ENCODE measurements at regions not wholly inside any gene's neighbourhood (a gene's known extent, or its start where the extent isn't known, plus 50 kb on each side); places are given as distances from the start of the nearest gene placed in this dataset.

DNA sequence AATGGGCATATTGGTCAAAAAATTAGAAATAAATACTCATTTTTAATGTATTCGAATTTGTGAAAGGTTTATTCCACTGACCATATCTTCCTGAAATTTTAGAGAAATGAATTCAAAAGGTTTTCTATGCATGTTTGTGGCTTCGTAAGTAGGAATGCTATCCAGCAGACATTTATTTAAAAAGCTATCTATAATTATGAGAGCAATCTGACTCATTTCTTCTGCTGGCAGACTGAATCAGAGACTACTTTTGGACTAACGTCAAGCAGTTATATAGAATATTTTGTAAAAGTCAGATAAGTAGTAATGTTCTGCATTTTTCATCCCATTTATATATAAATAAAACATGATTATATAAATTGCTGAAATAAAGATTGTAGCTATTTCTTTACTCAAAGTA lies 125.0 kb downstream of the SPCS3 start:
- no peak overlapping the region for H4K91ac ChIP-seq (ENCODE audit: low read length)
- no peak overlapping the region for H3K23ac ChIP-seq (ENCODE audit: low read length in 2 of 2)
- no peak overlapping the region for H2BK15ac ChIP-seq (ENCODE audit: low read depth, poor library complexity, severe bottlenecking)
- no peak overlapping the region for H3K4me2 ChIP-seq (ENCODE audit: low read length, poor library complexity, severe bottlenecking)
- no peak overlapping the region for H3K18ac ChIP-seq (ENCODE audit: low read depth in 1 of 2, low read length in 2 of 2)
- no peak overlapping the region for H2BK120ac ChIP-seq (ENCODE audit: low read depth, low read length)
- H3K27ac ChIP-seq (ENCODE audit: low read length, poor library complexity, severe bottlenecking): no peak overlapping the region
- no peaks in the 10 kb centered on the region for H3K79me1 ChIP-seq (replicated peaks; ENCODE audit: low read length, poor library complexity, severe bottlenecking)
- no peak overlapping the region for H3K4ac ChIP-seq (ENCODE audit: low read depth in 1 of 2, low read length in 2 of 2)
- no peak overlapping the region for H4K8ac ChIP-seq (ENCODE audit: low read length)
- DNase-seq: peak; percentile 8
- peaks cover 2% of the 10 kb centered on the region for H3K4me1 ChIP-seq (ENCODE audit: control insufficient read depth, insufficient read depth, low read depth, low read length)
- H3K36me3 ChIP-seq (ENCODE audit: control insufficient read depth in 1 of 2, insufficient read depth in 2 of 2, low read depth in 1 of 2, low read length in 2 of 2): no peaks in the 10 kb centered on the region
- H2AFZ ChIP-seq (ENCODE audit: low read depth, low read length): no peak overlapping the region
- no peak overlapping the region for H3K9ac ChIP-seq (ENCODE audit: low read length)
- H2BK5ac ChIP-seq (ENCODE audit: low read depth, low read length, poor library complexity, severe bottlenecking): no peak overlapping the region
- WGBS: no CpG with 5 or more reads among the region's 3 CpGs
- H3K9me3 ChIP-seq (ENCODE audit: control insufficient read depth, low read length): peaks cover 12% of the 10 kb centered on the region
- H2AK5ac ChIP-seq (ENCODE audit: low read length, severe bottlenecking): no peak overlapping the region
- H2BK12ac ChIP-seq (ENCODE audit: low read length in 2 of 2): no peak overlapping the region
- H3K14ac ChIP-seq (ENCODE audit: low read length in 2 of 2): no peak overlapping the region
- no peaks in the 10 kb centered on the region for H3K27me3 ChIP-seq (ENCODE audit: control insufficient read depth in 1 of 2, insufficient read depth in 1 of 2, low read length in 2 of 2)
- H3K4me3 ChIP-seq (ENCODE audit: insufficient read depth in 1 of 2, low read depth in 1 of 2, low read length in 2 of 2): no peak overlapping the region

DNA sequence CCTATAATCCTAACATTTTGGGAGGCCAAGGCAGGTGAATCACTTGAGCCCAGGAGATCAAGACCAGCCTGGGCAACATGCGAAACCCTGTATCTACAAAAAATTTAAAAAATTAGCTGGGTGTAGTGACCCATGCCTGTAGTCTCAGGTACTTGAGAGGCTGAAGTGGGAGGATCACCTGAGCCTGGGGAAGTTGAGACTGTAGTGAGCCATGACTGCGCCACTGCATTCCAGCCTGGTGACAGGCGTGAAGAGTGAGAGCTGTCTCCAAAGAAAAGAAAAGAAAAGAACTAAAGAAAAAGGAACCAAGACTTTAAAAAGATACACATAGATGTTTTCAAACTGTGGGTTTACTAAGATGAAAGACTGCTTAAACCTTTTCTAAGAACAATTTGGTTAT lies 129.0 kb downstream of the SPCS3 start:
- no peak overlapping the region for H3K4me2 ChIP-seq (ENCODE audit: low read length, poor library complexity, severe bottlenecking)
- H3K79me1 ChIP-seq (replicated peaks; ENCODE audit: low read length, poor library complexity, severe bottlenecking): no peaks in the 10 kb centered on the region
- H2BK12ac ChIP-seq (ENCODE audit: low read length in 2 of 2): no peak overlapping the region
- H3K36me3 ChIP-seq (ENCODE audit: control insufficient read depth in 1 of 2, insufficient read depth in 2 of 2, low read depth in 1 of 2, low read length in 2 of 2): no peaks in the 10 kb centered on the region
- no peak overlapping the region for H2BK5ac ChIP-seq (ENCODE audit: low read depth, low read length, poor library complexity, severe bottlenecking)
- H3K18ac ChIP-seq (ENCODE audit: low read depth in 1 of 2, low read length in 2 of 2): no peak overlapping the region
- no peak overlapping the region for H3K4ac ChIP-seq (ENCODE audit: low read depth in 1 of 2, low read length in 2 of 2)
- H3K27me3 ChIP-seq (ENCODE audit: control insufficient read depth in 1 of 2, insufficient read depth in 1 of 2, low read length in 2 of 2): no peaks in the 10 kb centered on the region
- no peak overlapping the region for H2AK5ac ChIP-seq (ENCODE audit: low read length, severe bottlenecking)
- no peak overlapping the region for H4K91ac ChIP-seq (ENCODE audit: low read length)
- no peak overlapping the region for H3K4me3 ChIP-seq (ENCODE audit: insufficient read depth in 1 of 2, low read depth in 1 of 2, low read length in 2 of 2)
- no peak for DNase-seq
- no peak overlapping the region for H2AFZ ChIP-seq (ENCODE audit: low read depth, low read length)
- no peaks in the 10 kb centered on the region for H3K4me1 ChIP-seq (ENCODE audit: control insufficient read depth, insufficient read depth, low read depth, low read length)
- H3K9me3 ChIP-seq (ENCODE audit: control insufficient read depth, low read length): peaks cover 12% of the 10 kb centered on the region
- H2BK120ac ChIP-seq (ENCODE audit: low read depth, low read length): no peak overlapping the region
- no peak overlapping the region for H3K14ac ChIP-seq (ENCODE audit: low read length in 2 of 2)
- H3K23ac ChIP-seq (ENCODE audit: low read length in 2 of 2): no peak overlapping the region
- WGBS: 88% methylated on average over 1 of the region's 3 CpGs
- H4K8ac ChIP-seq (ENCODE audit: low read length): no peak overlapping the region
- H3K27ac ChIP-seq (ENCODE audit: low read length, poor library complexity, severe bottlenecking): no peak overlapping the region
- H2BK15ac ChIP-seq (ENCODE audit: low read depth, poor library complexity, severe bottlenecking): no peak overlapping the region
- no peak overlapping the region for H3K9ac ChIP-seq (ENCODE audit: low read length)

DNA sequence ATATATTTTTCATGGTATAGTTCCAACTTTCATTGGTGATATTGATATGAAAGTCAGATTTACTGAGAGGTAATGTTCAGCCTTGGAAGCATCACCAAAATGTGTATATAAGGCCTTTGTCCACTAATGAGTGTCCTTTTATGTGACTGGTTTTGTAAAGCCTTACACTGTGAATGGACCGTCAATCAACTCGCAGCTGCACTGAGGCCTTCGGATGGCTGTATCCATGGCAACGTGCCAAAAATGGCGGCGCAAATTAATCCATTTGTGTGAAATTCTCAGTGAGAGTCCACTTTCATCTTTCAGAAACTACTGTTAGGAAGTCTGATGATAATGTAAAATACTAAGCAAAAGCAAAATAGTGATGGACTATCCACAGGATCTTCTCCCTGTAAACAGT lies 131.7 kb downstream of the SPCS3 start:
- no peaks in the 10 kb centered on the region for H3K4me1 ChIP-seq (ENCODE audit: control insufficient read depth, insufficient read depth, low read depth, low read length)
- no peak overlapping the region for H2AK5ac ChIP-seq (ENCODE audit: low read length, severe bottlenecking)
- H2BK15ac ChIP-seq (ENCODE audit: low read depth, poor library complexity, severe bottlenecking): no peak overlapping the region
- no peak overlapping the region for H3K4me2 ChIP-seq (ENCODE audit: low read length, poor library complexity, severe bottlenecking)
- no peak overlapping the region for H3K27ac ChIP-seq (ENCODE audit: low read length, poor library complexity, severe bottlenecking)
- H2BK5ac ChIP-seq (ENCODE audit: low read depth, low read length, poor library complexity, severe bottlenecking): no peak overlapping the region
- H4K91ac ChIP-seq (ENCODE audit: low read length): no peak overlapping the region
- H2AFZ ChIP-seq (ENCODE audit: low read depth, low read length): no peak overlapping the region
- no peak overlapping the region for H3K9ac ChIP-seq (ENCODE audit: low read length)
- H2BK120ac ChIP-seq (ENCODE audit: low read depth, low read length): peak overlapping the region; percentile 19
- H3K36me3 ChIP-seq (ENCODE audit: control insufficient read depth in 1 of 2, insufficient read depth in 2 of 2, low read depth in 1 of 2, low read length in 2 of 2): no peaks in the 10 kb centered on the region
- no peak overlapping the region for H3K4ac ChIP-seq (ENCODE audit: low read depth in 1 of 2, low read length in 2 of 2)
- no peak overlapping the region for H3K4me3 ChIP-seq (ENCODE audit: insufficient read depth in 1 of 2, low read depth in 1 of 2, low read length in 2 of 2)
- H3K27me3 ChIP-seq (ENCODE audit: control insufficient read depth in 1 of 2, insufficient read depth in 1 of 2, low read length in 2 of 2): no peaks in the 10 kb centered on the region
- no peak overlapping the region for H2BK12ac ChIP-seq (ENCODE audit: low read length in 2 of 2)
- no peak for DNase-seq
- no peak overlapping the region for H3K18ac ChIP-seq (ENCODE audit: low read depth in 1 of 2, low read length in 2 of 2)
- H4K8ac ChIP-seq (ENCODE audit: low read length): no peak overlapping the region
- no peaks in the 10 kb centered on the region for H3K9me3 ChIP-seq (ENCODE audit: control insufficient read depth, low read length)
- H3K79me1 ChIP-seq (replicated peaks; ENCODE audit: low read length, poor library complexity, severe bottlenecking): no peaks in the 10 kb centered on the region
- WGBS: 98% methylated on average over 6 of the region's 6 CpGs
- no peak overlapping the region for H3K14ac ChIP-seq (ENCODE audit: low read length in 2 of 2)
- H3K23ac ChIP-seq (ENCODE audit: low read length in 2 of 2): no peak overlapping the region

DNA sequence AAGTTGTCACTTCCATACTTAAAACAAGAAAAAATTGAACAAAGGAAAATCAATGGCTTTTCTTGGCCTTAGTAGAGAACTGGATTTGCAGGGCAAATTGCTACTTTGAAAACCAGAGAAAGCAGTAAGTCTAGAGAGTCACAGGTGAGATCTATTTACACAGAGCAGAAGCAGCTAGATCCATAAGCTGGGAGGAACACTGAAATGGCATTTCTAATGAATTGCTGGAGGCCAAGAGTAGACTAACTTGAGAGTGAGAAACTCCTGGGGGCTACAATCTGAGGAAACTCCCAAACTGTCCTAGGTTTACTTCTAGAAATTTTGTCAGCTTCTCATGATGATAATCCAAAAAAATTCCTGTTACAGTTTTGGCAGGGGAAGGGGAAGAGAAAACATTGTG lies 133.3 kb downstream of the SPCS3 start:
- H3K27ac ChIP-seq (ENCODE audit: low read length, poor library complexity, severe bottlenecking): no peak overlapping the region
- H2BK120ac ChIP-seq (ENCODE audit: low read depth, low read length): no peak overlapping the region

More for the DNA sequence above, 133.3 kb downstream of the SPCS3 start:
- Histone ChIP-seq H4K8ac (ENCODE audit: low read length) (no peak overlapping the region), H3K18ac (ENCODE audit: low read depth in 1 of 2, low read length in 2 of 2) (no peak overlapping the region), H2BK15ac (ENCODE audit: low read depth, poor library complexity, severe bottlenecking) (no peak overlapping the region), H3K4ac (ENCODE audit: low read depth in 1 of 2, low read length in 2 of 2) (no peak overlapping the region), H3K27me3 (ENCODE audit: control insufficient read depth in 1 of 2, insufficient read depth in 1 of 2, low read length in 2 of 2) (no peaks in the 10 kb centered on the region), H4K91ac (ENCODE audit: low read length) (no peak overlapping the region), H2BK12ac (ENCODE audit: low read length in 2 of 2) (no peak overlapping the region), H3K79me1 (replicated peaks; ENCODE audit: low read length, poor library complexity, severe bottlenecking) (no peaks in the 10 kb centered on the region), H3K36me3 (ENCODE audit: control insufficient read depth in 1 of 2, insufficient read depth in 2 of 2, low read depth in 1 of 2, low read length in 2 of 2) (no peaks in the 10 kb centered on the region), H3K14ac (ENCODE audit: low read length in 2 of 2) (no peak overlapping the region), H3K9ac (ENCODE audit: low read length) (no peak overlapping the region), H2AK5ac (ENCODE audit: low read length, severe bottlenecking) (no peak overlapping the region), H3K9me3 (ENCODE audit: control insufficient read depth, low read length) (no peaks in the 10 kb centered on the region), H3K4me3 (ENCODE audit: insufficient read depth in 1 of 2, low read depth in 1 of 2, low read length in 2 of 2) (no peak overlapping the region), H3K4me1 (ENCODE audit: control insufficient read depth, insufficient read depth, low read depth, low read length) (no peaks in the 10 kb centered on the region), H2BK5ac (ENCODE audit: low read depth, low read length, poor library complexity, severe bottlenecking) (no peak overlapping the region), H3K23ac (ENCODE audit: low read length in 2 of 2) (no peak overlapping the region), H2AFZ (ENCODE audit: low read depth, low read length) (no peak overlapping the region), H3K4me2 (ENCODE audit: low read length, poor library complexity, severe bottlenecking) (no peak overlapping the region)
- DNase-seq: no peak

Data from mesenchymal stem cell (in vitro differentiated cells and primary cell).